GM20000 (cell line): ENCODE measurements at regions not wholly inside any gene's neighbourhood (a gene's known extent, or its start where the extent isn't known, plus 50 kb on each side); places are given as distances from the start of the nearest gene placed in this dataset.

Source experiments
- DNase-seq: peaks from one replicate; pipeline ENCODE4 v3.0.0; 2012; ENCODE audit warnings: low spot score
- TF ChIP-seq, protein P1 (sequence below): IDR thresholded peaks from 2 replicates; pipeline ENCODE4 v1.5.1; 2012; ENCODE audit warnings: mild to moderate bottlenecking, control low read depth; ENCODE audit errors: extremely low read depth, missing control alignments

DNA sequence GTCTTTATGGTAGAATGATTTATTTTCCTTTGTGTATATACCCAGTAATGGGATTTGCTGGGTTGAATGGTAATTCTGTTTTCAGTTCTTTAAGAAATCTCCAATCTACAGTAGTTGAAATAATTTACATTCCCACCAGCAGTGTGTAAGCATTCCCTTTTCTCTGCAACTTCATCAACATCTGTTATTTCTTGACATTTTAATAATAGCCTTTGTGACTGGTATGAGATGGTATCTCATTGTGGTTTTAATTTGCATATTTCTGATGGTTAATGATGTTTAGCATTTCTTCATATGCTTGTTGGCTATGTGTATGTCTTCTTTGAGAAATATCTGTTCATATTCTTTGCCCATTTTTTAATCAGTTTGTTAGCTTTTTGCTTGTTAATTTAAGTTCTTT lies 901.2 kb downstream of the METTL15 start:
- TF ChIP-seq, protein P1, sequence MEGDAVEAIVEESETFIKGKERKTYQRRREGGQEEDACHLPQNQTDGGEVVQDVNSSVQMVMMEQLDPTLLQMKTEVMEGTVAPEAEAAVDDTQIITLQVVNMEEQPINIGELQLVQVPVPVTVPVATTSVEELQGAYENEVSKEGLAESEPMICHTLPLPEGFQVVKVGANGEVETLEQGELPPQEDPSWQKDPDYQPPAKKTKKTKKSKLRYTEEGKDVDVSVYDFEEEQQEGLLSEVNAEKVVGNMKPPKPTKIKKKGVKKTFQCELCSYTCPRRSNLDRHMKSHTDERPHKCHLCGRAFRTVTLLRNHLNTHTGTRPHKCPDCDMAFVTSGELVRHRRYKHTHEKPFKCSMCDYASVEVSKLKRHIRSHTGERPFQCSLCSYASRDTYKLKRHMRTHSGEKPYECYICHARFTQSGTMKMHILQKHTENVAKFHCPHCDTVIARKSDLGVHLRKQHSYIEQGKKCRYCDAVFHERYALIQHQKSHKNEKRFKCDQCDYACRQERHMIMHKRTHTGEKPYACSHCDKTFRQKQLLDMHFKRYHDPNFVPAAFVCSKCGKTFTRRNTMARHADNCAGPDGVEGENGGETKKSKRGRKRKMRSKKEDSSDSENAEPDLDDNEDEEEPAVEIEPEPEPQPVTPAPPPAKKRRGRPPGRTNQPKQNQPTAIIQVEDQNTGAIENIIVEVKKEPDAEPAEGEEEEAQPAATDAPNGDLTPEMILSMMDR = no peak
- no peak for DNase-seq

DNA sequence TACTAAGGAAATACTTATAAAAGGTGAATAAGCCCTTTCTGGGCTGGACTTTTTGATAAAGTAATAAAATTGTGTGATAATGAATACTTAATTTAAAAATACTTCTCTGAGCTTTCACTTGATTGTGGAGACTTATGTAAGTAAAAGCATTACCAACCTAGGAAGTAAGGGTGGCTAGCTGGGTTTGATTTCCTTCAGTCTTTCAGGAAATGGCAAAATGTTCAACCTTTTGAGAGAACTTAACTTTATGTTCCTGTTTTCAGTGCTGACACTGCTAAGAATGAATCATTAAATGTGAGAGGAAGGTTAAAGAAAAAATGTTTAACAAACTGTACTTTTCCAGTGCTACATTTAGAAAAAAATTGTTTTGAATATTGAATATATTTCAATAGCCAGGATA lies 900.3 kb downstream of the METTL15 start:
- no peak for DNase-seq
- TF ChIP-seq, protein P1 = no peak

DNA sequence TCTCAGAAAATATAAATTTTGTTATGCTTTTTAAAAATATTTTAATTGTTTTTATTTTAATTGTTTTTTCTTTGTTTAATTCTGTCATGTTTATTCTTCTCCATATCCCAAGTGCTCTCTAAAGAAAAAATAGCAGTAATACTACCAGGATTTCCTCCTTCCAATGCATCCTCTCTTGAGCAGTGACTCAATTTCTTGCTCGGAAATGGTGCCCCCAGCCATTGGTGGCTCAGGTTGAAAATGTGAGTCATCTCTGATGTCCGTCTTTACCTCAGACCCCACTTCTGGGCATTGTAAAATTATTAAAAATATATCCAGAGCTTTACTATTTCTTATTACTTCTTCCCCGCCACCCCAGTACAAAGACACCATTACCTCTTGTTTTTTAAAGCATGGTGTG lies 898.5 kb downstream of the METTL15 start:
- no peak for DNase-seq

DNA sequence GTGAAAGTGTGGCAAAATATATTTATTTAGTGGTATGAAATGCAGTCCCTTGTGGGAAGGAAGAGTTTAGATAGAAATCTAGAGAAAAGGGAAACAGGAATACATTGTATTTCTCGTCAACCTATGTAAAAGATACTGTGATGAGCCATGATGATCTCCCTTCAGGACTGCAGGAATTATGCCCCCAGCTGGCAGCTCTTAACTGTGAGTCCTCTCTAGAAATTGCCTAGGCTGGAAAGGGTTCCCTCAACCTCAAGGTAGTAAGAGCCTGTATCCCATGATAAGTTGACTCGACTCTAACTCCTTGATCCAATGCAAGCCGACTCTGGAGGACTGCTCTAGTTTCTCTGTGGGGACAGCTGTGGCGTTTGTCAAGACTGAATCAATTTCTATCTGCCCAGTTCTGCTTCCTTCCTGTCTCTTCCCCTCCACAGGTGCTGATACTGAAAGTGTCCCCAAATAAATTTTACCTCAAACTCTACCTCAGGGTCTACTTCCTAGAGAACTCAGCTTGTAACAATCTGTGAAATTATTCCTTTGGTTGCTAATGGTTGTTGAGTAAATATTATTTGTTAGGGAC lies 897.3 kb downstream of the METTL15 start:
- TF ChIP-seq, protein P1 = no peak
- DNase-seq = no peak

More for the DNA sequence above, 898.5 kb downstream of the METTL15 start:
- TF ChIP-seq, protein P1 = no peak

DNA sequence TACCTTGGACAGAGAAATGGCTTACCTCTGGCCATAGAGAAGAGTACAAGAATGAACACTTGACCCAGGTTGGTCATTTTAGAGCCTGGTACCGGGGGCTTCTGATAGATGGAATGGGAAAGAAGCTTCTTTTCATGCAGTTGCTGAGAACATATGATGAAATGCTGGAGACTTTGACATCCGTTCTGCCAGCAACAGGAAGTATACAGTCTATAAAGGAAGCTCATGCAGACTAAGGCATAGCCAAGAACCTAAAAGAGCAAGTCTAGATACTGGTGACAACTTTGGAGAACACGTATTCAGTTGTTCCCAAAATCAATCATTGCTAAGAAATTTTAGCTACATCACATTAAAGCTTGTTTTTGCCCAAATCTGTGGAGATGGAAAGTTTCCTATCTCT lies 894.6 kb downstream of the METTL15 start:
- DNase-seq = no peak
- TF ChIP-seq, protein P1 = no peak

DNA sequence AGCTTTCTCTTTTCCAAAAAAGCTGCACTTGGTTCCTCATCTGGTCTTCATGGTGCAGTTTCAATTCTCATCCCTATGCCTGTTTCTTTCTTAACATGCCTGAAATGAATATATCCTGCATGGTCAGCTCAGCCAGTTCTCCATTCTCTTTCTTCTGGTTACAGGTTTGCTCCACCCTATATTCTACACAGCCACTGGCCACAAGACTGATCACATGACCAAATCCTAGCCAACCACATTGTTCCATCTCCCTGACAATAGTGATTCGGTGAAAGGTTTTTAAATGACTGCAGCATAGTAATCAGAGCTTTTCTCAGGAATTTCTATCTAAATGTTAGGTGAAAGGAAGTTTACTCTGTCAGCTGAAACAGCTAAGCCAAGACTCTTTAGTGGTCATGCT lies 891.4 kb downstream of the METTL15 start:
- TF ChIP-seq, protein P1 = no peak
- no peak for DNase-seq

DNA sequence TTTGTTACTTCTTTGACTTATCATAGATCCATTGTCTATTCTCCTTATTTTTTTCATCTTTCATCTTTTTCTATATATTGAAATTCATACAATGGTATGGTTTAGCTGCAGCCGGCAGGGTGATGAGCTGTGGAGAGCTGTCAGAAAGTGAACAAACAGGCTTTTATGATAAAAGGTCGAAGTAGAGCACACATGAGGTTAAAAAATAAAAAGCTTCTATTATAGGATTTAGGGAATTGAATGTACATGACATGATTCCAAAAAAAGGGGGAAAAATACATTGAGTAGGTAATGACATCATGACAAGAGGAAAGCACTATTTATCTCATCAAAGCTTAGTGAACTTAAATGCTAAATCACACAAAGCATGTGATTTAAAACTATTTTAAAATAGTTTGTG lies 884.8 kb downstream of the METTL15 start:
- no peak for DNase-seq
- TF ChIP-seq, protein P1 = no peak
